ENCODE measurements at regions not wholly inside any gene's neighbourhood (a gene's known extent, or its start where the extent isn't known, plus 50 kb on each side); places are given as distances from the start of the nearest gene placed in this dataset.

DNA sequence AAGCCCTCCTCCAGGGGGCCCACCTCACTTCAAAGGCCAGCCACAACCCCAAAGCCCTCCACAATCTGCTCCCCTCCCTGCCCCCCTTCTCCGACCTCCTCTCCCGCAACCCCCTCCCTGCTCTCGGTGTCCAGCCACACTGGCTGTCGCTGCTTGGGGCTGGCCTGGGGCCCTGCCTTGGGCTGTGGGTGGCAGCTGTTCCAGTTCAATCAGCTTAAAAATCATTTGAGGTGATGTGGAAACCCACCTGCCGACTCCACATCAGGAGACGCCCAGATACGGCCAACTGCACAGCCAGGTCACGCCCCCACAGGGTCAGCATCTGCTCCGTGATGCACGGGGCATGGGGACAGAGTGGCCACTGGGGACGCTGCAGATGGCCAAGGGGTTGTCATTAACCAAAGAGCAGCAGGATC lies 107.0 kb upstream of the MVB12B start:
- intact Hi-C loops (cut with micrococcal nuclease), result no loop called here

DNA sequence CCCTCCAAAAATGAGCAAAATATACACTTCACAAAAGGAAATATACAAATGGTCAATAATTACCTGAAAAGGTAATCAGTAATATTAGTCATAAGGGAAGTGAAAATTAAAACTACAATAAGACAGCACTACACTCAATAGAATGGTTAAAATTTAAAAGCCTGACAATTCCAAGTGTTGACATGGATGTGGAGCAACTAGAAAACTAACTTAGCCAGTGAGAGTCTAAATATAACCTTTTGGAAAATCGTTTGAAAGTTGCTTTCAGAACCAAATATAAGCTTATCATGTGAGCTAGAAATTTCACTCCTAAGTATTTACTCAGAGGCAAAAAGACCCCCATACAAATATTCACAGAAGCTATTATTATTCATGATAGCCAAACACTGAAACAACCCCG lies 105.1 kb upstream of the MVB12B start:
- intact Hi-C loops (cut with micrococcal nuclease), result no loop called here

DNA sequence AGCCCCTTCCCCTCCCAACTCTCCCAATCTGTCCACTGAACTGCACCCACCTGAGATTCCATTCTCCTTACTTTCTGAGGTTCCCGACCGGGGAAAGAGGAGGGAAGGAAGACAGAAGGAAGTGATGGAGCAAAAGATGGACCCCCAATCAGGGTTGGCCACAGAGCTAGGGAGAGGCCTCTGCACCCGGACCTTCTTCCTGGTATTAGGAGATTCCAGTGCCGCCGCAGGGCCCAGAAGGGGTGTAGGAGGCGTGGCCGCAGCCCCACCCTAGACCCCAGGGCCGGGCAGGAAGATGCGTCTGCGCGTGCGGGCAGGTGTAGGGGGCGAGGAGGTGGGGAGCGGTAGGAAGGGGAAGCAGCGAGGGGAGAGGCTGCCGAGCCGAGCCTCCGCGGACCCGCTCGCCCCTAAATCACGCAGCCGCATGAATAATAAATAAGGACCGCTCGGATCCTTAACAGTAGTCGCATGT lies 104.2 kb upstream of the MVB12B start:
- intact Hi-C loops (cut with micrococcal nuclease), result no loop called here

DNA sequence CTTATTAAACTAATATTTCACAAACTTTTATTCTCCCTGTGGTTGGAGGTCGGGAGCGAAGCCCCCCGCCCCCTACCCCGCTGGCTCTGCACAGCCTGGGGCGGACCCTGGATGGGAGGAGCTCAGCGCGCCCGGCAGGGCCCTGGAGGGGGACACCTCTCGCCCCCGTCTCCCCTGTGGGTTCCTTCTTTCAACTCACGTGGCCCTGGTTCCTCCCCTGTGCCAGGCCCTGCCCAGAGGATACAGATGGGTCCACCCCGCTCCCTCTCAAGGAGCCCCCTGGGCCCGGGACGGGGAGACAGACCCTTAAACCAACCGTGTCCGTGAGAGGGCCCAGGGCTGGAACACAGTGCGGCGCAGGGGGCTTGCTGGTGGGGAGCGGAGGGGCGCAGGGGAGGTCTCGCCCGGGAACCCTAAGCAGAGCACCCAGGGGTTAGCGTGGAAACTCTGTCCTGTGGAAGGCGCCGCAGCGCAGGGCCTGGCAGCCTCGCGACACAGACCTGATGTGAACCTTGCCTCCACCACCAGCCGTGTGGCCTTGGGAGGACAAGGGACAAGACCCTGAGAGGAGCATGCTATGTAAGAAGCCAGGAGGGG lies 103.7 kb upstream of the MVB12B start:
- intact Hi-C loops (cut with micrococcal nuclease), result no loop called here

DNA sequence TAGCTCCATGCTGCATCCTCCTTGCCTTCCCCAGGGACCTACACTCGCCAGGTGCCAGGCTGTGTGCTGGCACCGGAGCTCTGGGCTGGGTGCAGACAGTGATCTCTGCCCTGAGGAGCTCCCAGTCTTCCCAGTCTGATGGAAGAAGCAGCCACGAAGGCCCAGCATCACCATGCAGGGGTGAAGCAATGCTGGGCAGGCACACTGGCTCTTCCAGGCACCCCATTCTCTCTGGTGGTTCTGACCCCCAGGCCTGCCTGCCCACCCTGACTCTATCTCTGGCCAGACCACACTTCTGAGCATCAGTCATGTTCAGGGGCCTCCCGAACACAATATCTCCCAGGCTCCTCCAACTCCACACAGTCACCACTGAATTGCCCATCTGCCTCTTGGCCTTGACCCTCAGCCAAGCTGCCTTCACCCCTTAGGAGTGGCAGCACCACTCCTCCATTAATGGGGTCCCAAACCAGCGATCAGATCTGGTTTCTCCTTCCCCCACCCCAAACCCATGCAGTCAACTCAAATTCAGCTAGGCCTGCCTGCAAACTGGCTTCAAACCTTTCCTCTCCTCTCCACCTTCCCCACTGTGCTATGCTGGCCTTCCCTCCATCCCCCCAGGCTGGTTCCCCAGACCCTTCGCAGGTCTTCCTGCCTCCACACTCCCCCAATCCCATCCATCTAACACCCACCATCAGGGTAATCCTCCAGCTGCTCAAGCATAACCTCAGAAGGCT lies 102.7 kb upstream of the MVB12B start:
- intact Hi-C loops (cut with micrococcal nuclease), result no loop called here

DNA sequence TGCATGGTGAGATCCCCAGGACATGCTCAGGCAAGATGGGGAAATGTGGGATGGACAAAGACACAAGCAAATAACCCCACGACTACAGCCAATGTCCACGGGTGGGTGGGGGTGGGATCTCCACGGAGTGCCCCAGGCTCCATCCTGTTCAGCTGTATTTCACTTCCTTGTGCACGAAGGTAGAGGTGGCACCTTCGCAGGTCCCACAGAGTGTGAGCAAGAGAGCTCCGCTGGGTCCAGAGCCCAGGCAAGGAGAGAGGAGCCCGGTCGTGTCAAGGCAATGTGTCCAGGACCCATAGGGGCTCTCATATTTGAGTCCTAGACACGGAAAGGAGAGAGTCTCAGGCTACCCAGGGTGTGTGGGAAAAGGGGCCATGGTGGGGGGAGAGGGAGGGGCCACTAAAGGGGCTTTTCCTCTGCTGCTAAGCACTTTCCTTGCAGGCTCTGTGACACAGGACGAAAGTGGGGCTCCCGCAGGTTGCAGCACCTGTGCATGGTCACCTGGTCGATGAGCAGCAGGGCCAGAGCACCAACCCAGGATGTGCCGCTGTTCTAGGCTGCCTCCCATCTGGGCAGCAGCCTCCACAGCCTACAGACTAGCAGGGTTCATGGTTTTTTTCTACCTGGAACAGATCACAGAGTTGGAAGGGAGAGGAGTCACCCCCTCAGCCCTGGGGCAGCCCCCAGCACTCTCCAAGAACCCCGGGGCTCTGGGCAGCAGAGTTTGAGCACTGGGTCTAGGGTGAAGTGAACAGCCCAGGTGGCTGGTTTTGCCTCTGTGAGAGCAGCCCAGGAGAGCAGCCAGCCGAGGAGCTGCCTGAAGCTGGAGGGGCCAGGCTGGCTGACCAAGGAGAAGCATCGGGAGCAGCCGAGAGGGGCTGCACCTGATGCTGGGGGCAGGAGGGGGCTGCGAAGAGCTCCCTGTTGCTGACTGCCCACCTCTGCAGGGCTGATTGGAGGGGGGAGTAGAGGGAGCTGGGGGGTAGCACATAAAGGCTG lies 100.7 kb upstream of the MVB12B start:
- intact Hi-C loops (cut with micrococcal nuclease), result no loop called here

DNA sequence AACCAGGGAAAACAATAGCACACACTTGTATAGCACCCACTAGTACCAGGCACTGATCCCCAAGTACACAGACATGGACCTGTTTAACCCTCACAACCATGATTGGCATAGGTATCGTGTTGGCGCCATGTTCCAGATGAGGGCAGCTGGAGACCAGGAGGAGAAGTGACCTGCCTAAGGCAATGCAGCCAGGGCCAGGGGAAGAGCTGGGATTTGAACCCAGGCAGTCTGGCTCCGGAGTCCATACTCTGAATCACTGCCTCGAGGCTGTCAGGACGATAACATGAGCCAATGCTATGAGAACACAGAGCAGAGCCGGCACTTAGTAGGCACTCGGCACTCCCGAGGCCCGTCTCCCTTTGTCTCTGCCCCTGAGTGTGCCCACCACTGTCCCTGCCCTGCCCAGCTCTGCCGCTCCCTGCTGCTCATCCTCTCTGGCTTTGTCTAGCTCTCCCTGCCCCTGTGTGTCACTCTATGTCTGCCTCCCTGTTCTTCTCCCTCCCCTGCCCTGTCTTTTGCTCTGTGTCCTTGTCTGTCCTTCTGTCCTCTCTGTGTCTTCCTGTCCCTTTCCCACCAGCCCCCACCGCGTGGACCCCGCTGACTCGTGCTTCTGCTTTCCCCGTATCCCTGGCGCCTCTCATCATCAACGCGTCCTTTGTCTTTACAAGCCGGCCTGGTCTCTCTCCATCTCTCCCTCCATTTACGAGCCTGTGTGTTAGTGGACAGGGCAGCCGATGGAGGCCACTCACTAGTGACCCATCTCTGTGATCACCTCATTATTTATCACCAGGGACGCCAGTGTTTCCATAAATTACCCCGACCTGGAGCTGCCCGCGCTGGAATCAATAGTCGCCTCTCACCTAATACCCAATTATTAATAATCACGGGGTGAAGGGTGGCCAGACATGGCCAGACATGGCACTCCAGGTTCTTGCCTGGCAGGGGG lies 99.4 kb upstream of the MVB12B start:
- intact Hi-C loops (cut with micrococcal nuclease), result no loop called here

DNA sequence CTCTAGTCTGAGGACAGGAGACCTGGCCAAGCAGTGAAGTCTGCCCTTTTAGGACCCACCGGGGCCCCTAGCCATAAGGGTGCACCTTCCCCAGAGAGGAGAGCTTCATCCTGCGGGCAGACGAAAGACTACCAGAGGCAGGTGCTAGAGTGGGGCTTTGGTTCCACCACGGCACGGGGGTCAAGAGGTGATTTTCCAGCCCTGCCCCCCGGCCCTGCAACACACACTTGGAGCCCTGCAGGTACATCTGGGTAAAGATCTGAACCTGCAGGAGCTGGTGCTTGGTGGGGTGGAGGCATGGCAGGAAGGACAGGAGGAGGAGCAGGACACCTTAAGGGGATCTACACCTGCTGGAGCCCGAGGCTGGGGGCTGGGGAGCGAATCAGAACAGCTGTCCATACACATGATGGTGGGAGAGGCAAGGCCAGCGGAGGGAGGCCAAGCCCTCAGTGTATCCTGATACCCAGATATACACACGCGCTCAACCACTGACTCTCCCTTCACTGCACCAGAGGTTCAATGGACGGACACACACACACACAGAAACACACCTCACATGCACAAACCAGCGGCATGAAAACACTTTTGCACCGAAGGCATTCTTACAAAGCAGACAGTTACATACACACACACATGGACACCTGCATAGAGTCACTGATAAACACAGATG lies 98.4 kb upstream of the MVB12B start:
- intact Hi-C loops (cut with micrococcal nuclease), result loop anchor here (2.0 kb wide), 1 partner anchor 263 kb away; no protein-coding TSS in a partner anchor

GRCh38 chr9:126228781-126229444 lies 97.7 kb upstream of the MVB12B start:
- intact Hi-C loops (cut with micrococcal nuclease), result loop anchor here (1.0 to 2.0 kb wide), 2 partner anchors 262 to 821 kb away; no protein-coding TSS in a partner anchor

DNA sequence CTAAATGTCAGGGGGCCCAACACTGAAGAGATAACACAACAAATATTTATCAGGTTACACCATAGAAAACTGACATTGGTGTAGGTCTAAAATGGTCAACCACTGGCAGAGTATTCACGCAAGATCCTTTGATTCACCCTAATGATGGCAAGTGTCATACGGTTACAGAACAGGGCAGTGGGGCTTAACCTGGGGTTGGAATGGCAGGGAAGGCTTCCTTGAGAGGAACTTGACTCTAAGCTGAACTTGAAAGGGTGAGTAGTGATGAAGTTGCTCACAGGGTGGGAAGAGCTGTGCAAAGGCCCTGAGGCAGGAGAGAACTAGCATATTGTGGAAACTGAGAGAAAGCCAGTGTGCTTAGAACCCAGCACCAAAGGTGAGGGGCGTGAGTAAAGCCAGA lies 97.1 kb upstream of the MVB12B start:
- intact Hi-C loops (cut with micrococcal nuclease), result loop anchor here (1.0 to 2.0 kb wide), 2 partner anchors 261 to 821 kb away; no protein-coding TSS in a partner anchor

DNA sequence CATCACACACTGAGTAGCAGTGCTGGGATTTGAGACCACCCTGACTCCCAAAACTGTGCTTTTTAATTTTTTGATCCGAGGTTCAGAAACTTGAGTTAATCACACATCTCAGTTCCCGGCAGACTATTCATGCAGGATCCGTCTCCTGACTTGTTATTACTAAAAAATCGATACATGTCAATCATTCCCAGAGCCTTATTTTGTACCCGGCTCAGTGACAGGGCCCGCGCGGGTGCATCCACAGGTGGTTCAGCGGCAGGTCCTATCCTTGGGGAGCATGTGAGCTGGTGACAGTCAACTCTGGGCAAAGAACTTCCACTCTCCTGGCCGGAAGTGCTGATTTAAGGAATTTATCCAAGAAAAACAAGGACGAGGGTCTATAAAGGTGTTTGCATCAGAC lies 95.9 kb upstream of the MVB12B start:
- intact Hi-C loops (cut with micrococcal nuclease), result no loop called here

DNA sequence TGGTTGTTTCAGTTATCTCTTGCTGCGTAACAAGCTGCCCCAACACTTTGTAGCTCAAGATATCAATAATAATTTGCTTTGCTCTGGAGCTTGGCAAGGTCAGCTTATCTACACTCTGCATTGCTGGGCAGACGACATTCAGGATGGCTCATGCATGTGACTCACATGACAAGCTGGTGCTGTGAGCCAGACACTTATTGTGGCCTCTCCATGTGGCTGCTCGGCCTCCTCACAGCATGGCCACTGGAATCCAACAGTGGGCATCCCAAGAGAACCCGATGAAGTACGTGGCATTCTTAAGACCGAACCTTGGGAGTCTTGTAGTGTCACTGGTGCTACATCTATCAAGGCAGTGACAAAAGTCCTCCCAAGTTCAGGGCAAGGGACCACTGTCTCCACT lies 94.2 kb upstream of the MVB12B start:
- intact Hi-C loops (cut with micrococcal nuclease), result no loop called here

GRCh38 chr9:126233175-126233574 lies 93.5 kb upstream of the MVB12B start:
- intact Hi-C loops (cut with micrococcal nuclease), result no loop called here

GRCh38 chr9:126233913-126234525 lies 92.6 kb upstream of the MVB12B start:
- intact Hi-C loops (cut with micrococcal nuclease), result no loop called here

GRCh38 chr9:126234681-126235335 lies 91.8 kb upstream of the MVB12B start:
- intact Hi-C loops (cut with micrococcal nuclease), result no loop called here

DNA sequence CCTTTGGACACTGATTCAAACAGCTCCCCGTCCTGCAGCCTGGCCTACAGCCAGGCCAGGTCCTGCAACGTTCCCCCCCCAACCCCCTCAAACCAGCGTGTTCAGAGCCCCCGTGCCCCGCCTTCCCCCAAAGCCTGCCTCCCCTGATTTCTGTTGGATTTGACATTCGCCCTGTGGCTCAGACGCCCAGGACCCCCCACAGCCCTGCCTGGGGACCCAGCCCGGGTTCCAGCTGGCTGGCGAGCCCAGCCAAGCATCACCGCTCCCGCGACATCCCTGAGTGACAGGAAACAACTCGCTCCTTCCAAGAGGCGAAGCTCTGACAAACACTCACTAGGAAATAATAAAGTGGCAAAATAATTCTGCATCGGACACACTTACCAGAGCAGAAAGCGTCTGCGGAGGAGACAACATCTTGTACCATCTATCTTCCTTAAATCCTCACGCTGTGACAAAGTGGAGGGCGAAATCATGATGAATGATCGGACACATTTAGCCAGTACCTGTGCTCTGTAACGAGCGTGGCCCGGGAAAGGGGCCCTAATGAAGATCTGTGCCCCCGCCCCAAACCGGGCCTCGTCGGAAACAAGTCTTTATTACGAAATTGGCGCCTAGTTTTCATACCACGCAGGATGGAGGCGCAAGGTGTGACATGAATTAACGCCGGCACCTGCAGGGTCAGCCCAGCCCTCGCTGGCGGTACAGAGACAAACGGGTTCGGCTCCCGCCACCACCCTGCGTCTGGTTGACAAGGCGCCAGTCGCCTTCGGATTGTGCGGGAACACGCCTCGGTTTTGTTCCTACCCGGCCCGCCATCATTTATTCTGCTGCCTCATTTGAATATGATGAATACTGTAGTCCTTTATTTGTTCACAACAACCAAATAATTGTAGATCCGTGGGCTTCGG lies 91.0 kb upstream of the MVB12B start:
- intact Hi-C loops (cut with micrococcal nuclease), result no loop called here

DNA sequence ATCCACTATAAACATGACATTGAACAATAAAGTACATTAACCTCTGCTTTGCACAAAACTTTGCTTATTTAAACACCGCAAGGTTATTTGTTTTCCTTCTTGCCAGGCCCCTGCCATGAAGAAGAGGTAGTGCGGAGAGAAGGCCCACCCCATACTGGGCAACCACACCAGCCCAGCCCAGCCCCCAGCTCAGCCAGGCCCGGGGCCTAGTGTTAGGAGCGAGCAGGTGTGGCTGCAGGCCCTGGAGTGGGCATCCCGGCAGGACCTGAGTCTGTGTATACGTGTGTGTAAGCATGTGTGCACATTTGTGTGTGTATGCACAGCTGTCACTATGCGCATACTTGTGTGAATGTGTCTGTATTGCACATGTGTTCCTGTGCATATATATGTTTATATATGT lies 90.4 kb upstream of the MVB12B start:
- intact Hi-C loops (cut with micrococcal nuclease), result no loop called here

Measured in T-helper 2 cell treated with Interferon-gamma antibody and Interleukin-4, amounts not matched to agents 100 ng/mL and 5 ng/mL, for 36 hours (primary cell).